ENCODE measurements at regions not wholly inside any gene's neighbourhood (a gene's known extent, or its start where the extent isn't known, plus 50 kb on each side); places are given as distances from the start of the nearest gene placed in this dataset.

DNA sequence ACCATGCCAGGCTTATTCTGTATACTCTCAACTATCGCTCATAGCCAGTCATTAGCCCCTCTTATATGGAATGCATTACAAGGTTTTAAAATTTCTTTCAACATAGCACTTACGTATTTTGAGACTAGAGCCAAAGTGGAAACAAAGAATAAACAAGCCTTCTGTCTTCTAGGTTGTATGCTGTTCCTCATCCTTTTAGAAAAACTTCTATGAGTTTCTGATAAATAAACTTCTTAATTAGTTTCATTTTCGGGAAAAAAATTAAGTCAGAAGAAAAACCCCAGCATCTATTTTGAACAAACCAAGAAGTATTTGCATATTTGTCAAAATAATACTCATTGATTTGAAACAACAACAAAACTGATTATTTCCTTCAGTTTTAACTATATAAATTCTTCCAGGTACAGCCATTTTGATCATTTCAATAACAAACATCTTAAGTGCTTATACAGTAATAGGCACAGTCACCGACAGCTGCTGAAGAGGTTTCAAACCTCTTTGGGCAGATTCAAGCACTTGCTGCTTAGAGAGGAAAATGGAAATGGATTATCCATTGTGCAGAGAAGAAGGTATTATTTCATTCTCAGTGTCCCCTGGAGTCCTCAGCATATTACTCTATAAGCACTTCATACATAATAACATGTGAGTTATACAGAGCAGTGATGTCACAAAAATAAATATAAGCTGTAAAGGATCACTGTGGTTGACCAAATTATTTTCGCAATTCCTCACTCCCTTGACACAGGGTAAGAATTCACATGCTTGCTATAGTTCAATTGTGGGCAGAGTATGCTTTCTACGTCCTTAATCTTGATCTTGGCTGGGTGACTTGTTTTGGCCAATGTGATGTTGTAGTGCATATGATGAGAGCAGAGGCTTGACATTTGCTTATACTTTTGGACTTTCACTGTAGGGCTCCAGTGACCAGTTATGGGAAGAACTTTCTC, 833.8 kb downstream of the TRIB2 start:
- Histone ChIP-seq H3K27me3 (no peaks in the 10 kb centered on the region), H3K36me3 (no peaks in the 10 kb centered on the region), H3K4me3 (no peak overlapping the region), H3K9ac (no peak overlapping the region), H3K9me3 (ENCODE audit: low read depth) (peaks cover 15% of the 10 kb centered on the region), H3K79me2 (ENCODE audit: low read depth) (no peaks in the 10 kb centered on the region), H3K4me1 (no peaks in the 10 kb centered on the region), H3K27ac (no peak overlapping the region), H3F3A (ENCODE audit: low read depth) (no peaks in the 10 kb centered on the region), H4K20me1 (ENCODE audit: low read depth) (no peaks in the 10 kb centered on the region), H2AFZ (replicated peaks) (no peak overlapping the region), H3K4me2 (no peak overlapping the region)
- no peak overlapping the region for H3K27ac Mint-ChIP-seq
- H3K4me3 Mint-ChIP-seq, result no peak overlapping the region
- H3K27me3 Mint-ChIP-seq (ENCODE audit: insufficient read depth, low read depth), result no peaks in the 10 kb centered on the region
- TF ChIP-seq EZH2 (IDR thresholded peaks at IDR 0.05), result no peak
- TF ChIP-seq CTCF (IDR thresholded peaks at IDR 0.05), result no peak
- H3K4me1 Mint-ChIP-seq, result no peaks in the 10 kb centered on the region
- DNase-seq (ENCODE audit: low spot score), result no peak
- no peaks in the 10 kb centered on the region for H3K9me3 Mint-ChIP-seq
- no peaks in the 10 kb centered on the region for H3K36me3 Mint-ChIP-seq

DNA sequence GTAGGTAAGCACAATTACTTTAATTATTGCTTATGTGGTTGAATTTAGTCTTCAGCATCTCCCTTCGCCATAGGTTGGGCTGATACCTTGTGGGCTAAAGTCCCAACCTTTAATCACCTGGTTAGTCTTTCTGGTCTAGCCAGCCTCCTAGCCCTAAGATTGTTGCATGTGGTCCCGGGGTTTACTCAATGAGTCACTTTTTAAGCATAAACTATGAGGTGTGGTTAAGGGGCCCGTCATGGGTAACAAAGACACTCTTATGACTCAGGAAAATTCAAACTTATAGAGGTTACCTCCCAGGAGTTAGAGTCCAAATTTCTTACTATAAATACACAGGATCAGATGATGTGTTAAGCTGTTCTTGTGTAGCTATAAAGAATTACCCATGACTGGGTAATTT, 841.6 kb downstream of the TRIB2 start:
- H3K4me3 Mint-ChIP-seq, result no peak overlapping the region
- Histone ChIP-seq H3K4me1 (no peaks in the 10 kb centered on the region), H3K4me2 (no peak overlapping the region), H3K36me3 (no peaks in the 10 kb centered on the region), H3K79me2 (ENCODE audit: low read depth) (no peaks in the 10 kb centered on the region), H3K9me3 (ENCODE audit: low read depth) (peaks cover 8% of the 10 kb centered on the region), H4K20me1 (ENCODE audit: low read depth) (no peaks in the 10 kb centered on the region), H3K27ac (no peak overlapping the region), H3K9ac (no peak overlapping the region), H3K4me3 (no peak overlapping the region), H2AFZ (replicated peaks) (no peak overlapping the region), H3K27me3 (no peaks in the 10 kb centered on the region), H3F3A (ENCODE audit: low read depth) (no peaks in the 10 kb centered on the region)
- no peak overlapping the region for H3K27ac Mint-ChIP-seq
- no peak for TF ChIP-seq EZH2 (IDR thresholded peaks at IDR 0.05)
- no peak for TF ChIP-seq EZH2phosphoT487 (IDR thresholded peaks at IDR 0.05)
- no peak for TF ChIP-seq CTCF (IDR thresholded peaks at IDR 0.05)
- no peaks in the 10 kb centered on the region for H3K27me3 Mint-ChIP-seq (ENCODE audit: insufficient read depth, low read depth)
- no peaks in the 10 kb centered on the region for H3K4me1 Mint-ChIP-seq
- DNase-seq (ENCODE audit: low spot score), result no peak
- peaks cover 3% of the 10 kb centered on the region for H3K9me3 Mint-ChIP-seq
- no peaks in the 10 kb centered on the region for H3K36me3 Mint-ChIP-seq

- no peak for DNase-seq (ENCODE audit: low spot score)
- TF ChIP-seq EZH2 (IDR thresholded peaks at IDR 0.05), result no peak
- no peak for TF ChIP-seq CTCF (IDR thresholded peaks at IDR 0.05)
- no peak for TF ChIP-seq EZH2phosphoT487 (IDR thresholded peaks at IDR 0.05)
- Histone ChIP-seq H3K79me2 (ENCODE audit: low read depth) (no peaks in the 10 kb centered on the region), H4K20me1 (ENCODE audit: low read depth) (no peaks in the 10 kb centered on the region), H3K27ac (no peak overlapping the region), H3K4me3 (no peak overlapping the region), H3K36me3 (no peaks in the 10 kb centered on the region), H3K9ac (no peak overlapping the region), H2AFZ (replicated peaks) (no peak overlapping the region), H3K27me3 (no peaks in the 10 kb centered on the region), H3F3A (ENCODE audit: low read depth) (no peaks in the 10 kb centered on the region), H3K9me3 (ENCODE audit: low read depth) (peaks cover 8% of the 10 kb centered on the region), H3K4me1 (no peaks in the 10 kb centered on the region), H3K4me2 (no peak overlapping the region)
- H3K9me3 Mint-ChIP-seq, result peaks cover 3% of the 10 kb centered on the region
- no peak overlapping the region for H3K4me3 Mint-ChIP-seq
- no peaks in the 10 kb centered on the region for H3K36me3 Mint-ChIP-seq
- H3K27ac Mint-ChIP-seq, result no peak overlapping the region
- H3K27me3 Mint-ChIP-seq (ENCODE audit: insufficient read depth, low read depth), result no peaks in the 10 kb centered on the region
- H3K4me1 Mint-ChIP-seq, result no peaks in the 10 kb centered on the region
These were observed 843.6 kb downstream of the TRIB2 start for GRCh38 chr2:13560322-13560721.
